HG03025 (cell line): ENCODE measurements at regions not wholly inside any gene's neighbourhood (a gene's known extent, or its start where the extent isn't known, plus 50 kb on each side); places are given as distances from the start of the nearest gene placed in this dataset.
"Not testable (repeated sequence)": the region's sequence is repeated elsewhere in the genome, so short reads cannot be mapped to it uniquely, and the experiment has no call there.

Experiments used
- ATAC-seq: cut with Tn5 transposase; IDR thresholded peaks from one replicate; pipeline ENCODE4 v1.9.1; 2021; ENCODE audit warnings: mild to moderate bottlenecking, moderate library complexity; ENCODE audit not compliant: unreplicated experiment, low FRiP score

GRCh38 chr2:87258887-87259286, 237.2 kb upstream of the PLGLB1 start:
- not testable (repeated sequence) for ATAC-seq

GRCh38 chr2:87262184-87262702, 240.6 kb upstream of the PLGLB1 start:
- ATAC-seq, result not testable (repeated sequence)

GRCh38 chr2:87263868-87264518, 242.3 kb upstream of the PLGLB1 start:
- not testable (repeated sequence) for ATAC-seq

GRCh38 chr2:87275192-87275591, 253.5 kb upstream of the PLGLB1 start:
- not testable (repeated sequence) for ATAC-seq

- ATAC-seq, result not testable (repeated sequence)
These were observed 254.5 kb upstream of the PLGLB1 start for GRCh38 chr2:87275974-87276629.

GRCh38 chr2:87276673-87277072, 255.0 kb upstream of the PLGLB1 start:
- not testable (repeated sequence) for ATAC-seq

- ATAC-seq, result not testable (repeated sequence)
These were observed 256.1 kb upstream of the PLGLB1 start for GRCh38 chr2:87277734-87278133.

- ATAC-seq, result not testable (repeated sequence)
These were observed 259.1 kb upstream of the PLGLB1 start for GRCh38 chr2:87280596-87281355.

GRCh38 chr2:87283735-87284470, 262.3 kb upstream of the PLGLB1 start:
- ATAC-seq, result not testable (repeated sequence)

GRCh38 chr2:87284471-87284772, 262.8 kb upstream of the PLGLB1 start:
- ATAC-seq, result not testable (repeated sequence)

- ATAC-seq, result not testable (repeated sequence)
These were observed 263.5 kb upstream of the PLGLB1 start for GRCh38 chr2:87285139-87285538.

- not testable (repeated sequence) for ATAC-seq
These were observed 269.1 kb upstream of the PLGLB1 start for GRCh38 chr2:87290566-87291307.

- peak; percentile 53 for ATAC-seq
These were observed 270.0 kb upstream of the PLGLB1 start for GRCh38 chr2:87291400-87292200.

- ATAC-seq, result not testable (repeated sequence)
These were observed 272.4 kb upstream of the PLGLB1 start for GRCh38 chr2:87293931-87294594.

GRCh38 chr2:87295135-87295534, 273.5 kb upstream of the PLGLB1 start:
- ATAC-seq, result not testable (repeated sequence)

GRCh38 chr2:87301349-87301748, 279.7 kb upstream of the PLGLB1 start:
- not testable (repeated sequence) for ATAC-seq

GRCh38 chr2:87301871-87302270, 280.2 kb upstream of the PLGLB1 start:
- ATAC-seq, result not testable (repeated sequence)

- ATAC-seq, result not testable (repeated sequence)
These were observed 287.0 kb upstream of the PLGLB1 start for GRCh38 chr2:87308621-87309020.
